GM12878 (cell line): ENCODE measurements at regions not wholly inside any gene's neighbourhood (a gene's known extent, or its start where the extent isn't known, plus 50 kb on each side); places are given as distances from the start of the nearest gene placed in this dataset.

Experiments used
- BRCA1 ChIP-seq: IDR thresholded peaks from 2 replicates; pipeline ENCODE4 v1.6.1; 2011; ENCODE audit warnings: low read depth, low read length, improper control_type of control experiment
- CTCF ChIP-seq, 3 experiments: IDR thresholded peaks in 2 of 3; conservative IDR thresholded peaks in 1 of 3; 2 replicates each; pipeline ENCODE4 v1.5.1; 2011; ENCODE audit warnings: low read depth in 3 of 3, low read length in 3 of 3, mild to moderate bottlenecking in 3 of 3, control low read depth in 2 of 3, moderate library complexity in 2 of 3, inconsistent platforms in 1 of 3, mixed read lengths in 1 of 3; ENCODE audit not compliant: control insufficient read depth in 2 of 3, insufficient read depth in 1 of 3; ENCODE audit errors: extremely low read depth in 1 of 3
- EZH2 ChIP-seq: IDR thresholded peaks from 2 replicates; pipeline ENCODE4 v1.6.1; 2012; ENCODE audit warnings: low read depth, mild to moderate bottlenecking, control low read depth, inconsistent platforms, low read length, borderline replicate concordance; ENCODE audit not compliant: control insufficient read depth
- HDAC2 ChIP-seq: fragments of 200-600 bp; sonication (generic); IDR thresholded peaks from 2 replicates; pipeline ENCODE4 v1.6.1; 2017
- POLR2A ChIP-seq: IDR thresholded peaks from 2 replicates; pipeline ENCODE4 v1.6.1; 2011; ENCODE audit warnings: low read depth, mild to moderate bottlenecking, low read length
- RBBP5 ChIP-seq: fragments of 200-600 bp; sonication (generic); conservative IDR thresholded peaks from 2 replicates; pipeline ENCODE4 v1.6.1; 2016
- RFX5 ChIP-seq: IDR thresholded peaks from 2 replicates; pipeline ENCODE4 v1.6.1; 2011; ENCODE audit warnings: low read depth, low read length, improper control_type of control experiment
- SIN3A ChIP-seq: IDR thresholded peaks from 2 replicates; pipeline ENCODE4 v1.6.1; 2012; ENCODE audit warnings: low read depth, low read length, improper control_type of control experiment
- ZBTB33 ChIP-seq: fragments of 450-650 bp; IDR thresholded peaks from 2 replicates; pipeline ENCODE4 v1.6.1; 2017; ENCODE audit warnings: mild to moderate bottlenecking

- no peak for TF ChIP-seq RFX5
- no peak for TF ChIP-seq BRCA1
- no peak for TF ChIP-seq HDAC2
- TF ChIP-seq SIN3A: no peak
- TF ChIP-seq POLR2A: no peak
- TF ChIP-seq EZH2: no peak
- TF ChIP-seq CTCF (IDR thresholded peaks at IDR 0.05 in 2 of 3, conservative IDR thresholded peaks at IDR 0.05 in 1 of 3; ENCODE audit: control insufficient read depth in 2 of 3, extremely low read depth in 1 of 3, insufficient read depth in 1 of 3, low read depth in 3 of 3, low read length in 3 of 3): no peak
- no peak for TF ChIP-seq RBBP5
- TF ChIP-seq ZBTB33: no peak
Measured at GRCh38 chr17:71109697-71110096, 940.4 kb downstream of the KCNJ2 start.
